SW480 (cell line): ENCODE measurements at regions not wholly inside any gene's neighbourhood (a gene's known extent, or its start where the extent isn't known, plus 50 kb on each side); places are given as distances from the start of the nearest gene placed in this dataset.
A peak's percentile ranks its signal among the peaks of the same experiment; 100 is the strongest.

Experiments
- DNase-seq: peaks from one replicate; pipeline ENCODE4 v3.0.0-alpha.2; 2016; ENCODE audit warnings: low spot score

GRCh38 chr2:225937625-225938187 is 538.2 kb downstream of the NYAP2 start:
- DNase-seq = no peak

GRCh38 chr2:225932811-225933413 is 533.4 kb downstream of the NYAP2 start:
- DNase-seq = no peak

GRCh38 chr2:225930687-225931086 is 531.2 kb downstream of the NYAP2 start:
- no peak for DNase-seq

GRCh38 chr2:225920621-225921220 is 521.2 kb downstream of the NYAP2 start:
- no peak for DNase-seq

GRCh38 chr2:225916692-225917091 is 517.2 kb downstream of the NYAP2 start:
- DNase-seq = no peak

- no peak for DNase-seq
Measured at GRCh38 chr2:225911019-225911418, 511.5 kb downstream of the NYAP2 start.

- no peak for DNase-seq
Measured at GRCh38 chr2:225895126-225895525, 495.6 kb downstream of the NYAP2 start.

GRCh38 chr2:225894236-225894980 is 494.9 kb downstream of the NYAP2 start:
- DNase-seq = peak; percentile 2

GRCh38 chr2:225893151-225893550 is 493.6 kb downstream of the NYAP2 start:
- DNase-seq = no peak

- no peak for DNase-seq
Measured at GRCh38 chr2:225891771-225892170, 492.3 kb downstream of the NYAP2 start.

GRCh38 chr2:225891013-225891412 is 491.5 kb downstream of the NYAP2 start:
- no peak for DNase-seq

GRCh38 chr2:225889452-225889851 is 489.9 kb downstream of the NYAP2 start:
- DNase-seq = peak; percentile 54

- DNase-seq = no peak
Measured at GRCh38 chr2:225867071-225867470, 467.6 kb downstream of the NYAP2 start.

GRCh38 chr2:225865468-225865867 is 466.0 kb downstream of the NYAP2 start:
- no peak for DNase-seq

- no peak for DNase-seq
Measured at GRCh38 chr2:225864394-225864793, 464.9 kb downstream of the NYAP2 start.

- DNase-seq = no peak
Measured at GRCh38 chr2:225842939-225843338, 443.4 kb downstream of the NYAP2 start.

GRCh38 chr2:225841314-225841713 is 441.8 kb downstream of the NYAP2 start:
- no peak for DNase-seq

- DNase-seq = no peak
Measured at GRCh38 chr2:225837328-225837727, 437.8 kb downstream of the NYAP2 start.

- DNase-seq = no peak
Measured at GRCh38 chr2:225824748-225825449, 425.4 kb downstream of the NYAP2 start.

- DNase-seq = no peak
Measured at GRCh38 chr2:225821351-225821750, 421.8 kb downstream of the NYAP2 start.

GRCh38 chr2:225820826-225821225 is 421.3 kb downstream of the NYAP2 start:
- no peak for DNase-seq

GRCh38 chr2:225814554-225814953 is 415.0 kb downstream of the NYAP2 start:
- no peak for DNase-seq
